B cell (primary cell): ENCODE measurements at regions not wholly inside any gene's neighbourhood (a gene's known extent, or its start where the extent isn't known, plus 50 kb on each side); places are given as distances from the start of the nearest gene placed in this dataset.

Source experiments
- ATAC-seq: fragments of 200-7000 bp; cut with Tn5 transposase; one replicate; pipeline ENCODE4 v1.10.0; 2021; ENCODE audit warnings: low read depth, mild to moderate bottlenecking, moderate number of reproducible peaks, moderate library complexity
- CTCF ChIA-PET: fragments of 350-600 bp; sonication (Branson Sonifier 250); formaldehyde crosslinking; loops from one replicate; lab custom pipeline; 2021; ENCODE audit warnings: antibody characterized with exemption, inconsistent platforms; lab: Charles Lee
- POLR2A ChIA-PET: fragments of 350-600 bp; sonication (Branson Sonifier 250); formaldehyde crosslinking; loops from one replicate; lab custom pipeline; 2021; ENCODE audit warnings: antibody characterized with exemption; lab: Charles Lee
- DNase-seq: peaks from one replicate; pipeline ENCODE4 v3.0.0; 2013
- H2AFZ ChIP-seq: 2 replicates; pipeline ENCODE4 v1.6.1; 2012; ENCODE audit warnings: mild to moderate bottlenecking, low read depth, low read length; ENCODE audit not compliant: insufficient read depth, poor library complexity, severe bottlenecking
- H3K27ac ChIP-seq, 2 donors: 1 replicate in 1 of 2; 2 replicates in 1 of 2; pipeline ENCODE4 v1.5.1; 2012 to 2013; ENCODE audit warnings: low read length in 2 of 2, mild to moderate bottlenecking in 2 of 2, moderate library complexity in 1 of 2
- H3K27me3 ChIP-seq, 4 experiments: fragments of 200-600 bp in 1 of 4; sonication (generic) in 1 of 4; replicated peaks in 1 of 4; 1 replicate in 2 of 4; 2 replicates in 2 of 4; pipeline versions ENCODE4 v1.6.1 to v1.7.0; 2013 to 2016; ENCODE audit warnings: low read length in 3 of 4, mild to moderate bottlenecking in 2 of 4, mixed read lengths in 1 of 4, moderate library complexity in 1 of 4; ENCODE audit not compliant: insufficient read depth in 4 of 4, control insufficient read depth in 3 of 4; ENCODE audit errors: control extremely low read depth in 1 of 4
- H3K36me3 ChIP-seq, 2 experiments: replicated peaks in 1 of 2; 1 replicate in 1 of 2; 2 replicates in 1 of 2; pipeline versions ENCODE4 v1.6.1 to v1.7.1; 2013; ENCODE audit warnings: low read length in 1 of 2; ENCODE audit not compliant: insufficient read depth in 2 of 2, control insufficient read depth in 1 of 2; ENCODE audit errors: control extremely low read depth in 1 of 2, extremely low read depth in 1 of 2
- H3K4me1 ChIP-seq, 2 donors: fragments of 200-600 bp in 1 of 2; sonication (generic) in 1 of 2; 1 replicate in 1 of 2; 2 replicates in 1 of 2; pipeline versions ENCODE4 v1.5.1 to v1.6.1; 2013 to 2017; ENCODE audit warnings: low read length in 2 of 2; ENCODE audit not compliant: control insufficient read depth in 2 of 2, insufficient read depth in 2 of 2
- H3K4me2 ChIP-seq: replicated peaks from 2 replicates; pipeline ENCODE3; 2012; ENCODE audit warnings: mild to moderate bottlenecking, low read depth, low read length; ENCODE audit not compliant: poor library complexity, severe bottlenecking
- H3K4me3 ChIP-seq, 5 experiments: fragments of 200-600 bp in 1 of 5; sonication (generic) in 1 of 5; 1 replicate in 3 of 5; 2 replicates in 2 of 5; pipeline versions ENCODE4 v1.5.1 to v1.7.0; 2011 to 2016; ENCODE audit warnings: low read length in 4 of 5, mild to moderate bottlenecking in 4 of 5, low read depth in 2 of 5, control low read depth in 1 of 5, moderate library complexity in 1 of 5; ENCODE audit not compliant: insufficient read depth in 1 of 5; ENCODE audit errors: control extremely low read depth in 1 of 5, extremely low read depth in 1 of 5
- H3K79me2 ChIP-seq: fragments of 200-600 bp; sonication (generic); one replicate; pipeline ENCODE4 v1.6.0; 2016; ENCODE audit warnings: low read length; ENCODE audit not compliant: control insufficient read depth, insufficient read depth
- H3K9ac ChIP-seq: fragments of 200-600 bp; sonication (generic); 2 replicates; pipeline ENCODE4 v1.6.1; 2017; ENCODE audit warnings: mild to moderate bottlenecking, low read length, moderate library complexity
- H3K9me3 ChIP-seq, 3 donors: one replicate each; pipeline versions ENCODE4 v1.6.1 to v1.7.1; 2013; ENCODE audit warnings: low read length in 2 of 3; ENCODE audit not compliant: control insufficient read depth in 2 of 3, insufficient read depth in 1 of 3; ENCODE audit errors: control extremely low read depth in 1 of 3
- H4K20me1 ChIP-seq: 2 replicates; pipeline ENCODE4 v1.6.0; 2012; ENCODE audit warnings: mild to moderate bottlenecking, low read length; ENCODE audit not compliant: insufficient read depth, control insufficient read depth, poor library complexity, severe bottlenecking
- H3K27ac Mint-ChIP-seq: one replicate; pipeline ENCODE4 v1.8.0; 2021; ENCODE audit warnings: mixed read lengths
- H3K27me3 Mint-ChIP-seq: one replicate; pipeline ENCODE4 v1.8.0; 2021; ENCODE audit warnings: mixed read lengths
- H3K4me1 Mint-ChIP-seq: one replicate; pipeline ENCODE4 v1.8.0; 2021; ENCODE audit warnings: mixed read lengths
- H3K4me3 Mint-ChIP-seq: one replicate; pipeline ENCODE4 v1.8.0; 2021; ENCODE audit warnings: mixed read lengths
- H3K9me3 Mint-ChIP-seq: one replicate; pipeline ENCODE4 v1.8.0; 2022; ENCODE audit warnings: mixed read lengths; ENCODE audit not compliant: insufficient read depth
- EZH2 ChIP-seq: IDR thresholded peaks from 2 replicates; pipeline ENCODE4 v1.6.1; 2012; ENCODE audit warnings: borderline replicate concordance, low read depth, mild to moderate bottlenecking, moderate library complexity, low read length; ENCODE audit not compliant: insufficient read depth, poor library complexity, severe bottlenecking
- WGBS: methylation state at CpG from one replicate; pipeline ENCODE4 v1.1.5; 2013; ENCODE audit warnings: missing lambda C conversion rate; ENCODE audit not compliant: insufficient coverage; 5-methylcytosine and 5-hydroxymethylcytosine counted together
- intact Hi-C: fragments of 100-400 bp; cut with micrococcal nuclease; formaldehyde crosslinking; loops from one replicate; pipeline ENCODE4 v1.10.0; 2022
- TF ChIP-seq, protein P1 (sequence below): fragments of 200-600 bp; IDR thresholded peaks from one replicate; pipeline ENCODE4 v1.8.0; 2022; ENCODE audit warnings: antibody characterized with exemption, mild to moderate bottlenecking

- H4K20me1 ChIP-seq, result no peaks in the 10 kb centered on the region
- no peaks in the 10 kb centered on the region for H3K9me3 Mint-ChIP-seq
- no peaks in the 10 kb centered on the region for H3K36me3 ChIP-seq
- H3K4me3 Mint-ChIP-seq, result no peak overlapping the region
- TF ChIP-seq, protein P1, sequence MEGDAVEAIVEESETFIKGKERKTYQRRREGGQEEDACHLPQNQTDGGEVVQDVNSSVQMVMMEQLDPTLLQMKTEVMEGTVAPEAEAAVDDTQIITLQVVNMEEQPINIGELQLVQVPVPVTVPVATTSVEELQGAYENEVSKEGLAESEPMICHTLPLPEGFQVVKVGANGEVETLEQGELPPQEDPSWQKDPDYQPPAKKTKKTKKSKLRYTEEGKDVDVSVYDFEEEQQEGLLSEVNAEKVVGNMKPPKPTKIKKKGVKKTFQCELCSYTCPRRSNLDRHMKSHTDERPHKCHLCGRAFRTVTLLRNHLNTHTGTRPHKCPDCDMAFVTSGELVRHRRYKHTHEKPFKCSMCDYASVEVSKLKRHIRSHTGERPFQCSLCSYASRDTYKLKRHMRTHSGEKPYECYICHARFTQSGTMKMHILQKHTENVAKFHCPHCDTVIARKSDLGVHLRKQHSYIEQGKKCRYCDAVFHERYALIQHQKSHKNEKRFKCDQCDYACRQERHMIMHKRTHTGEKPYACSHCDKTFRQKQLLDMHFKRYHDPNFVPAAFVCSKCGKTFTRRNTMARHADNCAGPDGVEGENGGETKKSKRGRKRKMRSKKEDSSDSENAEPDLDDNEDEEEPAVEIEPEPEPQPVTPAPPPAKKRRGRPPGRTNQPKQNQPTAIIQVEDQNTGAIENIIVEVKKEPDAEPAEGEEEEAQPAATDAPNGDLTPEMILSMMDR, result no peak
- TF ChIP-seq EZH2, result no peak
- no peaks in the 10 kb centered on the region for H3K4me1 ChIP-seq
- ChIA-PET CTCF (no interaction called here), POLR2A (no interaction called here)
- H3K9me3 ChIP-seq, result no peaks in the 10 kb centered on the region
- H3K27me3 ChIP-seq, result peaks cover 0 to 12% (median 0%) of the 10 kb centered on the region in 4 experiments
- no CpG with 5 or more reads among the region's 1 CpG for WGBS
- no peak overlapping the region for H3K27ac Mint-ChIP-seq
- DNase-seq (no peak), ATAC-seq (no peak)
- H3K9ac ChIP-seq, result no peak overlapping the region
- no peaks in the 10 kb centered on the region for H3K4me1 Mint-ChIP-seq
- peaks cover 23% of the 10 kb centered on the region for H3K27me3 Mint-ChIP-seq
- no peak overlapping the region for H3K4me2 ChIP-seq
- H3K27ac ChIP-seq, result no peak overlapping the region
- H3K4me3 ChIP-seq, result no peak overlapping the region
- H2AFZ ChIP-seq, result no peak overlapping the region
- no peaks in the 10 kb centered on the region for H3K79me2 ChIP-seq
- intact Hi-C loops, result no loop called here
These were observed 75.5 kb upstream of the MEDAG start for GRCh38 chr13:30830638-30830965.

DNA sequence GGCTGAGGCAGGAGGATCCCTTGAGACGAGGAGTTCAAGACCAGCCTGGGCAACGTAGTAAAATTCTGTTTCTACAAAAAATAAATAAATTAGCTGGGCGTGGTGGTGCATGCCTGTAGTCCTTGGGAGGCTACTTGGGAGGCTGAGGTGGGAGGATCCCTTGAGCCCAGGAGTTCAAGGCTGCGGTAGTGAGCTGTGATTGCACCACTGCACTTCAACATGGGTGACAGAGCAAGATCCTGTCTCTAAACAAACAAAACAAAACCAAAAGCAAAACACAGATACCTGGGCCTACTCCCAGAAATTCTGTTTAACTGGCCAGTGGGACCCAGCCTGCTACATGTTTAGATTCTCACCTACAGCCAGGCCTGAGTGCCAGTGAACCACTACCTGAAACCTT, 74.6 kb upstream of the MEDAG start:
- DNase-seq, result no peak
- Histone ChIP-seq H4K20me1 (no peaks in the 10 kb centered on the region), H3K27ac (no peak overlapping the region), H3K4me2 (no peak overlapping the region), H3K9me3 (no peaks in the 10 kb centered on the region), H2AFZ (no peak overlapping the region), H3K79me2 (no peaks in the 10 kb centered on the region), H3K27me3 (peaks cover 0 to 20% (median 3%) of the 10 kb centered on the region in 4 experiments), H3K4me3 (no peak overlapping the region), H3K4me1 (no peaks in the 10 kb centered on the region), H3K9ac (no peak overlapping the region), H3K36me3 (no peaks in the 10 kb centered on the region)
- ChIA-PET CTCF (no interaction called here), POLR2A (no interaction called here)
- WGBS, result no CpG with 5 or more reads among the region's 4 CpGs
- intact Hi-C loops, result no loop called here
- peaks cover 24% of the 10 kb centered on the region for H3K27me3 Mint-ChIP-seq
- H3K9me3 Mint-ChIP-seq, result no peaks in the 10 kb centered on the region
- H3K4me1 Mint-ChIP-seq, result no peaks in the 10 kb centered on the region
- no peak for ATAC-seq
- no peak overlapping the region for H3K27ac Mint-ChIP-seq
- TF ChIP-seq EZH2, result no peak
- TF ChIP-seq, protein P1, result no peak
- no peak overlapping the region for H3K4me3 Mint-ChIP-seq
